PC-3 (cell line): ENCODE measurements at regions not wholly inside any gene's neighbourhood (a gene's known extent, or its start where the extent isn't known, plus 50 kb on each side); places are given as distances from the start of the nearest gene placed in this dataset.
"Not testable (repeated sequence)": the region's sequence is repeated elsewhere in the genome, so short reads cannot be mapped to it uniquely, and the experiment has no call there.

Experiments
- ATAC-seq: fragments of 200-7000 bp; cut with Tn5 transposase; 2 replicates; pipeline ENCODE4 v1.9.1; 2020; ENCODE audit warnings: mild to moderate bottlenecking, moderate library complexity
- BruUV-seq: library from RNA; stranded (reverse); fragments of 400-500 nt; replicated peaks from 2 replicates; lab custom pipeline; 2021; lab: Mats Ljungman, UMichigan
- CTCF ChIA-PET: fragments of 300-600 bp; sonication (Branson Sonifier 250); formaldehyde crosslinking; loops from one replicate; lab custom pipeline; 2022; ENCODE audit warnings: antibody characterized with exemption; lab: Charles Lee
- POLR2A ChIA-PET: fragments of 300-600 bp; sonication (Branson Sonifier 250); formaldehyde crosslinking; loops from one replicate; lab custom pipeline; 2022; ENCODE audit warnings: antibody characterized with exemption; ENCODE audit not compliant: unreplicated experiment; lab: Charles Lee
- DNase-seq: peaks from one replicate; pipeline ENCODE4 v3.0.0-alpha.2; 2015
- H2AFZ ChIP-seq: fragments of 300-600 bp; sonication (generic); 2 replicates; pipeline ENCODE4 v1.6.0; 2016; ENCODE audit warnings: antibody characterized with exemption, low read length
- H3F3A ChIP-seq: fragments of 300-600 bp; sonication (generic); one replicate; pipeline ENCODE4 v1.6.0; 2017; ENCODE audit warnings: antibody characterized with exemption, low read length, control low read depth, mild to moderate bottlenecking; ENCODE audit not compliant: unreplicated experiment
- H3K27ac ChIP-seq: fragments of 300-600 bp; sonication (generic); 2 replicates; pipeline ENCODE4 v1.5.1; 2016; ENCODE audit warnings: mild to moderate bottlenecking, low read length
- H3K27me3 ChIP-seq: fragments of 300-600 bp; sonication (generic); 2 replicates; pipeline ENCODE4 v1.6.1; 2016; ENCODE audit warnings: low read length, mixed read lengths
- H3K36me3 ChIP-seq: fragments of 300-600 bp; sonication (generic); 2 replicates; pipeline ENCODE4 v1.6.1; 2016; ENCODE audit warnings: low read depth, mixed run types, low read length, mixed read lengths
- H3K4me1 ChIP-seq: fragments of 300-600 bp; sonication (generic); 2 replicates; pipeline ENCODE4 v1.5.1; 2016; ENCODE audit warnings: low read length; ENCODE audit not compliant: insufficient read depth
- H3K4me2 ChIP-seq: fragments of 300-600 bp; sonication (generic); 2 replicates; pipeline ENCODE4 v1.6.0; 2016; ENCODE audit warnings: low read length
- H3K4me3 ChIP-seq: fragments of 300-600 bp; sonication (generic); 2 replicates; pipeline ENCODE4 v1.5.1; 2016; ENCODE audit warnings: mild to moderate bottlenecking, low read length, mixed read lengths
- H3K79me2 ChIP-seq: fragments of 300-600 bp; sonication (generic); 2 replicates; pipeline ENCODE4 v1.6.1; 2017; ENCODE audit warnings: low read length, mixed read lengths
- H3K9ac ChIP-seq: fragments of 300-600 bp; sonication (generic); 2 replicates; pipeline ENCODE4 v1.6.0; 2016; ENCODE audit warnings: mild to moderate bottlenecking, low read length
- H3K9me2 ChIP-seq: fragments of 300-600 bp; sonication (generic); replicated peaks from 2 replicates; pipeline ENCODE4 v1.6.1; 2016; ENCODE audit warnings: mixed run types, low read length, mixed read lengths
- H3K9me3 ChIP-seq: fragments of 300-600 bp; sonication (generic); 2 replicates; pipeline ENCODE4 v1.6.1; 2016; ENCODE audit warnings: low read length, mixed read lengths
- H4K20me1 ChIP-seq: fragments of 300-600 bp; sonication (generic); 2 replicates; pipeline ENCODE4 v1.6.1; 2016; ENCODE audit warnings: low read length, mixed read lengths
- EZH2 ChIP-seq: fragments of 300-600 bp; sonication (generic); IDR thresholded peaks from one replicate; pipeline ENCODE4 v1.6.1; 2017; ENCODE audit warnings: antibody characterized with exemption, mild to moderate bottlenecking, low read length; ENCODE audit not compliant: unreplicated experiment
- EZH2phosphoT487 ChIP-seq: fragments of 300-600 bp; sonication (generic); IDR thresholded peaks from 2 replicates; pipeline ENCODE4 v1.6.1; 2018; ENCODE audit warnings: mild to moderate bottlenecking, antibody characterized with exemption, low read length, borderline replicate concordance
- intact Hi-C: fragments of 100-400 bp; cut with micrococcal nuclease; formaldehyde crosslinking; loops from 2 replicates; pipeline ENCODE4 v1.9.0; 2023
- TF ChIP-seq, protein P1 (sequence below): fragments of 300-600 bp; sonication (generic); conservative IDR thresholded peaks from 2 replicates; pipeline ENCODE4 v1.5.1; 2017; ENCODE audit warnings: antibody characterized with exemption, low read depth, mild to moderate bottlenecking, low read length

DNA sequence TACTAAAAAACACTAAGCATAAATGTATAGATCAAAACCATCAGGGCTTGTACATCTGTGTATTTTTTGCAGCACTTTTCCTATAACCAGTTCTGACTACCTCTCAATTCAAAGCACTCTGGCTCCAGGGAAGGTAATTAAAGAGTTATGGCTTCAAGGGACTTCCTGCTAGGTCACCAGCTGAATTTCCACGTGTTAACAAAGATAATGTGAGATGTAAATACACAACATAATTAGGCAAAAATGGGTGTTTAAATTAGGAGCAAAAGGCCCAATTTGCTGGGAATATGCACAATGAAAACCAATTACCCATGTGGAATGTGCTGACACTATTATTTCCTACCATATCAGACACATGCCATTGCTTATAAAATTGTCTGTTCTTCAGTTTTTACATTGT lies 513.4 kb upstream of the FLRT2 start:
- ChIA-PET CTCF (no interaction called here), POLR2A (no interaction called here)
- Histone ChIP-seq H3K9ac (no peak overlapping the region), H3K79me2 (no peaks in the 10 kb centered on the region), H2AFZ (no peak overlapping the region), H3K27ac (no peak overlapping the region), H3K4me1 (no peaks in the 10 kb centered on the region), H3K36me3 (no peaks in the 10 kb centered on the region), H3K27me3 (no peaks in the 10 kb centered on the region), H3K4me2 (no peak overlapping the region), H3K9me2 (no peaks in the 10 kb centered on the region), H3K9me3 (no peaks in the 10 kb centered on the region), H4K20me1 (no peaks in the 10 kb centered on the region), H3K4me3 (no peak overlapping the region), H3F3A (no peaks in the 10 kb centered on the region)
- no peak for ATAC-seq
- no TSS peak for BruUV-seq
- intact Hi-C loops, result no loop called here
- no peak for TF ChIP-seq EZH2phosphoT487
- TF ChIP-seq, protein P1, sequence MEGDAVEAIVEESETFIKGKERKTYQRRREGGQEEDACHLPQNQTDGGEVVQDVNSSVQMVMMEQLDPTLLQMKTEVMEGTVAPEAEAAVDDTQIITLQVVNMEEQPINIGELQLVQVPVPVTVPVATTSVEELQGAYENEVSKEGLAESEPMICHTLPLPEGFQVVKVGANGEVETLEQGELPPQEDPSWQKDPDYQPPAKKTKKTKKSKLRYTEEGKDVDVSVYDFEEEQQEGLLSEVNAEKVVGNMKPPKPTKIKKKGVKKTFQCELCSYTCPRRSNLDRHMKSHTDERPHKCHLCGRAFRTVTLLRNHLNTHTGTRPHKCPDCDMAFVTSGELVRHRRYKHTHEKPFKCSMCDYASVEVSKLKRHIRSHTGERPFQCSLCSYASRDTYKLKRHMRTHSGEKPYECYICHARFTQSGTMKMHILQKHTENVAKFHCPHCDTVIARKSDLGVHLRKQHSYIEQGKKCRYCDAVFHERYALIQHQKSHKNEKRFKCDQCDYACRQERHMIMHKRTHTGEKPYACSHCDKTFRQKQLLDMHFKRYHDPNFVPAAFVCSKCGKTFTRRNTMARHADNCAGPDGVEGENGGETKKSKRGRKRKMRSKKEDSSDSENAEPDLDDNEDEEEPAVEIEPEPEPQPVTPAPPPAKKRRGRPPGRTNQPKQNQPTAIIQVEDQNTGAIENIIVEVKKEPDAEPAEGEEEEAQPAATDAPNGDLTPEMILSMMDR, result no peak
- TF ChIP-seq EZH2, result no peak
- no peak for DNase-seq

DNA sequence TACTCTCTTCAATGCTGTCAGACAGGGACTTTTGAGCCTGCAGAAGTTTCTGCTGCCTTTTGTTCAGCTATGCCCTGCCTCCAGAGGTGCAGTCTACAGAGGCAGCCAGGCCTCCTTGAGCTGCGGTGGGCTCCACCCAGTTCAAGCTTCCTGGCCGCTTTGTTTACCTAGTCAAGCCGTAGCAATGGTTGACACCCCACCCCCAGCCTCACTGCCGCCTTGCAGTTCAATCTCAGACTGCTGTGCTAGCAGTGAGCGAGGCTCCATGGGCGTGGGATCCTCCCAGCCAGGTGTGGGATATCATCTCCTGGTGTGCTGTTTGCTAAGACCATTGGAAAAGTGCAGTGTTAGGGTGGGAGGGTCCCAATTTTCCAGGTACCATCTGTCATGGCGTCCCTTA lies 506.1 kb upstream of the FLRT2 start:
- H3K9me2 ChIP-seq, DNase-seq, CTCF ChIA-PET, H3K36me3 ChIP-seq, BruUV-seq, H2AFZ ChIP-seq, H3K4me1 ChIP-seq, intact Hi-C loops, H3F3A ChIP-seq, H3K27me3 ChIP-seq, POLR2A ChIA-PET, H3K9ac ChIP-seq, ATAC-seq, H3K27ac ChIP-seq, H3K4me2 ChIP-seq, H4K20me1 ChIP-seq, H3K4me3 ChIP-seq, H3K79me2 ChIP-seq, H3K9me3 ChIP-seq: not testable (repeated sequence)

DNA sequence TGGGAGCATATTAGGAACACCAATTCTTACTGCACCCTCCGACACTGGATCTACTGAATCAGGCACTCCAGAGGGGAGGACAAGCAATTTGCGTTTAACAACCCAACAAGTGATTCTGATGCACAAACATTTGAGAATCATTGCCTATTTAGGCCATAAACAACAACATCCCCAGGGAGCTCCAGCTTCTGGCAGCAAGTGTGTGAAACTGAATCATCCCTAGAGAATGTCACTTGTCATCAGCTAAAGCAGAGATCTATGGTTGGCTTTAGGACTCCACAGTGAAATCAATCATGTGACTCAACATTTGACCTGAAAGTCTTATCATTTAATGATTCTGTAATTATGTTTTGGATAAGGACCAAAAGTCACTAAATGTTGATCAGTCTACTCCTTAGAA lies 505.0 kb upstream of the FLRT2 start:
- POLR2A ChIA-PET, result no interaction called here
- BruUV-seq, result no TSS peak
- H3K4me2 ChIP-seq, result no peak overlapping the region
- H3K4me1 ChIP-seq, result no peaks in the 10 kb centered on the region
- H3K9me3 ChIP-seq, result no peaks in the 10 kb centered on the region; the same call in 1 of the 2 replicates
- H3K9me2 ChIP-seq, result no peaks in the 10 kb centered on the region
- no peaks in the 10 kb centered on the region for H3K36me3 ChIP-seq
- no peaks in the 10 kb centered on the region for H3F3A ChIP-seq
- ATAC-seq, result no peak
- H3K4me3 ChIP-seq, result no peak overlapping the region
- H3K27me3 ChIP-seq, result no peaks in the 10 kb centered on the region
- H4K20me1 ChIP-seq, result no peaks in the 10 kb centered on the region
- no peak overlapping the region for H3K27ac ChIP-seq
- CTCF ChIA-PET, result no interaction called here
- no peak overlapping the region for H3K9ac ChIP-seq
- TF ChIP-seq EZH2phosphoT487 (no peak), EZH2 (no peak)
- TF ChIP-seq, protein P1, result no peak
- no peak overlapping the region for H2AFZ ChIP-seq
- H3K79me2 ChIP-seq, result no peaks in the 10 kb centered on the region
- no peak for DNase-seq
- intact Hi-C loops, result no loop called here
